Fibroblast of lung (primary cell): ENCODE measurements at regions not wholly inside any gene's neighbourhood (a gene's known extent, or its start where the extent isn't known, plus 50 kb on each side); places are given as distances from the start of the nearest gene placed in this dataset.

Source experiments
- DNase-seq, 2 donors: peaks; one replicate each; pipeline versions ENCODE4 v3.0.0 to v3.0.0-alpha.2; 2010; ENCODE audit warnings: low read depth in 2 of 2
- H2AFZ ChIP-seq: 2 replicates; pipeline ENCODE4 v1.5.1; 2012; ENCODE audit warnings: low read length, control low read depth, inconsistent platforms
- H3K27ac ChIP-seq: 2 replicates; pipeline ENCODE4 v1.5.1; 2011; ENCODE audit warnings: low read length, control low read depth; ENCODE audit not compliant: insufficient read depth
- H3K27me3 ChIP-seq: 2 replicates; pipeline ENCODE4 v1.5.1; 2011; ENCODE audit warnings: mild to moderate bottlenecking, low read length; ENCODE audit not compliant: control insufficient read depth, insufficient read depth
- H3K36me3 ChIP-seq: 2 replicates; pipeline ENCODE4 v1.5.1; 2011; ENCODE audit warnings: low read length; ENCODE audit not compliant: control insufficient read depth, insufficient read depth
- H3K4me1 ChIP-seq: 2 replicates; pipeline ENCODE4 v1.5.1; 2011; ENCODE audit warnings: low read length; ENCODE audit not compliant: control insufficient read depth, insufficient read depth; ENCODE audit errors: extremely low read depth
- H3K4me2 ChIP-seq: 2 replicates; pipeline ENCODE4 v1.5.1; 2011; ENCODE audit warnings: low read length, control low read depth; ENCODE audit not compliant: insufficient read depth; ENCODE audit errors: extremely low read depth
- H3K4me3 ChIP-seq, 4 experiments: fragments of 200-600 bp in 1 of 4; sonication (generic) in 1 of 4; replicated peaks in 1 of 4; 2 replicates each; pipeline ENCODE4 v1.5.1; 2011 to 2016; ENCODE audit warnings: low read length in 4 of 4, low read depth in 3 of 4, mild to moderate bottlenecking in 3 of 4, control low read depth in 2 of 4, inconsistent platforms in 1 of 4, mixed read lengths in 1 of 4; ENCODE audit not compliant: insufficient read depth in 1 of 4; ENCODE audit errors: control extremely low read depth in 1 of 4
- H3K79me2 ChIP-seq: 2 replicates; pipeline ENCODE4 v1.5.1; 2012; ENCODE audit warnings: mild to moderate bottlenecking, low read length, inconsistent platforms; ENCODE audit not compliant: control insufficient read depth, insufficient read depth
- H3K9ac ChIP-seq: 2 replicates; pipeline ENCODE4 v1.5.1; 2011; ENCODE audit warnings: mild to moderate bottlenecking, low read length, control low read depth; ENCODE audit not compliant: insufficient read depth
- H3K9me3 ChIP-seq: 2 replicates; pipeline ENCODE4 v1.5.1; 2012; ENCODE audit warnings: low read depth, low read length; ENCODE audit not compliant: control insufficient read depth, insufficient read depth
- H4K20me1 ChIP-seq: 2 replicates; pipeline ENCODE4 v1.5.1; 2011; ENCODE audit warnings: low read length; ENCODE audit not compliant: control insufficient read depth, insufficient read depth; ENCODE audit errors: extremely low read depth
- CTCF ChIP-seq, 2 donors: IDR thresholded peaks in 1 of 2; conservative IDR thresholded peaks in 1 of 2; 1 replicate in 1 of 2; 2 replicates in 1 of 2; pipeline ENCODE4 v1.5.1; 2011 to 2012; ENCODE audit warnings: low read length in 2 of 2, control low read depth in 1 of 2, inconsistent platforms in 1 of 2, low read depth in 1 of 2, mild to moderate bottlenecking in 1 of 2
- EZH2 ChIP-seq: IDR thresholded peaks from 2 replicates; pipeline ENCODE4 v1.5.1; 2012; ENCODE audit warnings: low read length, control low read depth, mild to moderate bottlenecking; ENCODE audit errors: missing control alignments

- DNase-seq, result no peak
- H3K27ac ChIP-seq, result no peak overlapping the region
- H3K4me1 ChIP-seq, result no peaks in the 10 kb centered on the region
- H2AFZ ChIP-seq, result no peak overlapping the region
- H4K20me1 ChIP-seq, result no peaks in the 10 kb centered on the region
- TF ChIP-seq EZH2 (no peak), CTCF (conservative IDR thresholded peaks at IDR 0.05 in 1 of 2, IDR thresholded peaks at IDR 0.05 in 1 of 2; ENCODE audit: low read depth in 1 of 2, low read length in 2 of 2) (no peak)
- no peaks in the 10 kb centered on the region for H3K9me3 ChIP-seq
- H3K36me3 ChIP-seq, result no peaks in the 10 kb centered on the region
- no peak overlapping the region for H3K4me3 ChIP-seq
- H3K4me2 ChIP-seq, result no peak overlapping the region
- no peak overlapping the region for H3K9ac ChIP-seq
- no peaks in the 10 kb centered on the region for H3K27me3 ChIP-seq
- no peaks in the 10 kb centered on the region for H3K79me2 ChIP-seq
Observed at GRCh38 chrX:117335209-117335608, 781.4 kb downstream of the KLHL13 start.

GRCh38 chrX:117327373-117327772, 789.2 kb downstream of the KLHL13 start:
- Histone ChIP-seq H4K20me1 (no peaks in the 10 kb centered on the region), H3K27me3 (no peaks in the 10 kb centered on the region), H3K9me3 (no peaks in the 10 kb centered on the region), H3K4me1 (no peaks in the 10 kb centered on the region), H3K79me2 (no peaks in the 10 kb centered on the region), H3K9ac (no peak overlapping the region), H3K4me2 (no peak overlapping the region), H2AFZ (no peak overlapping the region), H3K36me3 (no peaks in the 10 kb centered on the region), H3K4me3 (no peak overlapping the region), H3K27ac (no peak overlapping the region)
- TF ChIP-seq EZH2 (no peak), CTCF (conservative IDR thresholded peaks at IDR 0.05 in 1 of 2, IDR thresholded peaks at IDR 0.05 in 1 of 2; ENCODE audit: low read depth in 1 of 2, low read length in 2 of 2) (no peak)
- no peak for DNase-seq

DNA sequence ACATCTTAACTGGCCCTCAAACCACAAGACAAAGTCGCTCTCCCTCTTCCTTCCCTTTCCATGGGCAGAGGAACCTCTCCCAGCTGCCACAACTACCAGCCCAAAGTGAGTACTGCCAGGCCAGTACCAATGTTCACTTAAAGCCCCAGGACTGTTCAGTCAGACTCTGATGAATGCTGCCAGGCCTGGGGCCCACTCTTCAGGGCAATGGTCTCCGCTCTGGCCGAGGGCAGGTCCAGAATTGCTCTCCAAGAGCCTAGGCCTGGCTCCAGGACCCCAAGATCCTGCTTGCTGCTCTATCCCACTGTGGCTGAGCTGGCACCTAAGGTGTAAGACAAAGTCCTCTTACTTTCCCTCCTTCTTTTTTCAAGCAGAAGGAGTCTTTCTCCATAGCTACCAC, 790.9 kb downstream of the KLHL13 start:
- Histone ChIP-seq H2AFZ (no peak overlapping the region), H3K4me2 (no peak overlapping the region), H4K20me1 (no peaks in the 10 kb centered on the region), H3K9me3 (no peaks in the 10 kb centered on the region), H3K79me2 (no peaks in the 10 kb centered on the region), H3K9ac (no peak overlapping the region), H3K27ac (no peak overlapping the region), H3K4me1 (no peaks in the 10 kb centered on the region), H3K36me3 (no peaks in the 10 kb centered on the region), H3K27me3 (no peaks in the 10 kb centered on the region), H3K4me3 (no peak overlapping the region)
- no peak for TF ChIP-seq EZH2
- no peak for DNase-seq
